Neural crest cell (in vitro differentiated cells): ENCODE measurements at regions not wholly inside any gene's neighbourhood (a gene's known extent, or its start where the extent isn't known, plus 50 kb on each side); places are given as distances from the start of the nearest gene placed in this dataset.
"Not testable (repeated sequence)": the region's sequence is repeated elsewhere in the genome, so short reads cannot be mapped to it uniquely, and the experiment has no call there.

ENCODE experiments used
- DNase-seq: peaks from one replicate; pipeline ENCODE4 v3.0.0; 2021; ENCODE audit warnings: low read depth, mixed read lengths, low spot score
- H3K27ac Mint-ChIP-seq: one replicate; pipeline ENCODE4 v1.8.0; 2021; ENCODE audit warnings: mild to moderate bottlenecking, mixed read lengths; ENCODE audit not compliant: unreplicated experiment
- H3K27me3 Mint-ChIP-seq: 2 replicates; pipeline ENCODE4 v1.8.0; 2021; ENCODE audit warnings: low read depth, mild to moderate bottlenecking, mixed read lengths
- H3K36me3 Mint-ChIP-seq: 2 replicates; pipeline ENCODE4 v1.8.0; 2021; ENCODE audit warnings: low read depth, mild to moderate bottlenecking, mixed read lengths
- H3K4me1 Mint-ChIP-seq: 2 replicates; pipeline ENCODE4 v1.8.0; 2021; ENCODE audit warnings: mixed read lengths
- H3K4me3 Mint-ChIP-seq: one replicate; pipeline ENCODE4 v1.8.0; 2021; ENCODE audit warnings: mild to moderate bottlenecking, mixed read lengths
- H3K9me3 Mint-ChIP-seq: 2 replicates; pipeline ENCODE4 v1.8.0; 2021; ENCODE audit warnings: mixed read lengths
- CTCF ChIP-seq: fragments of 200-600 bp; sonication (generic); conservative IDR thresholded peaks from 2 replicates; pipeline ENCODE4 v1.5.0; 2021; ENCODE audit warnings: antibody characterized with exemption, mild to moderate bottlenecking

GRCh38 chr7:35900651-35901050, 99.8 kb downstream of the SEPTIN7 start:
- H3K4me3 Mint-ChIP-seq: no peak overlapping the region
- H3K36me3 Mint-ChIP-seq: peaks cover 4% of the 10 kb centered on the region
- no peak for DNase-seq
- H3K9me3 Mint-ChIP-seq: no peaks in the 10 kb centered on the region
- H3K4me1 Mint-ChIP-seq: no peaks in the 10 kb centered on the region
- no peaks in the 10 kb centered on the region for H3K27me3 Mint-ChIP-seq
- no peak for TF ChIP-seq CTCF
- no peak overlapping the region for H3K27ac Mint-ChIP-seq

- Mint-ChIP-seq H3K27ac (no peak overlapping the region), H3K4me1 (peaks cover 19% of the 10 kb centered on the region), H3K9me3 (no peaks in the 10 kb centered on the region), H3K36me3 (no peaks in the 10 kb centered on the region), H3K27me3 (no peaks in the 10 kb centered on the region), H3K4me3 (no peak overlapping the region)
- TF ChIP-seq CTCF: no peak
- no peak for DNase-seq
These were observed 104.7 kb downstream of the SEPTIN7 start for GRCh38 chr7:35905555-35905954.

DNA sequence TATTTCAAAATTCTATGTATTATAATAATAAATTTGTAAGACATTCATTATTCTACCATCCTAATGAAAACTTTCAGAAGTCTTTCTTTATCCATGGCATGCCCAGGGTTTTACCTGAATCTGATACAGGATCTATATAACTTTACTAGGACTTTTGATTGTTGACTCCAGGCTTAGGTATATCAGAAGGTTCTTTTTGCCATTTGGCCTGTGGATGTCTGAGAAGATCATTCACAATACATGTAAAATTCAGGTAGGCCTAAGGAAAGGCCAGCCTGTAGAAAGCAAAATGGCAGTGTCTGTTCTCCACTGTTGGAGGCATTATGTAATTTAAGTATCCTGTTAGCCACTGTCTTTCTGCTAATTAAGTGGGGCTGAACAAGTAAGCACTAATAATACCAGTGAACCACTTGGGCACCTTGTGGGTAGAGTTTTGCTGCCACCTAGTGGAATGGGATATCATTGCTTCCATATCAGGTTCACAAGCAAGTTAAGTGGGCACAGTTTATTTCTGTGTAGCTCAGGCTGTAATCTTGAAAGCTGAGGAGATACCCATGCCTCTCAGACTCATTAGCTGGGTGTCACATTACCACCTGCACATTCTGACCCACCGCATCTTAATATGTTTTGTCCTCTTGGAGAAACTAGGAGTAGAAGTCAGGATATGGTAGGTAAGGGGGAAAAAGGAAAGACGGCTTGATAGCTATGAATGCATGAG, 105.5 kb downstream of the SEPTIN7 start:
- H3K4me3 Mint-ChIP-seq: no peak overlapping the region
- H3K36me3 Mint-ChIP-seq: peaks cover 2% of the 10 kb centered on the region
- peak; percentile 58 for DNase-seq
- no peak overlapping the region for H3K27ac Mint-ChIP-seq
- TF ChIP-seq CTCF: peak; percentile 93
- peaks cover 19% of the 10 kb centered on the region for H3K4me1 Mint-ChIP-seq
- H3K27me3 Mint-ChIP-seq: no peaks in the 10 kb centered on the region
- no peaks in the 10 kb centered on the region for H3K9me3 Mint-ChIP-seq

DNA sequence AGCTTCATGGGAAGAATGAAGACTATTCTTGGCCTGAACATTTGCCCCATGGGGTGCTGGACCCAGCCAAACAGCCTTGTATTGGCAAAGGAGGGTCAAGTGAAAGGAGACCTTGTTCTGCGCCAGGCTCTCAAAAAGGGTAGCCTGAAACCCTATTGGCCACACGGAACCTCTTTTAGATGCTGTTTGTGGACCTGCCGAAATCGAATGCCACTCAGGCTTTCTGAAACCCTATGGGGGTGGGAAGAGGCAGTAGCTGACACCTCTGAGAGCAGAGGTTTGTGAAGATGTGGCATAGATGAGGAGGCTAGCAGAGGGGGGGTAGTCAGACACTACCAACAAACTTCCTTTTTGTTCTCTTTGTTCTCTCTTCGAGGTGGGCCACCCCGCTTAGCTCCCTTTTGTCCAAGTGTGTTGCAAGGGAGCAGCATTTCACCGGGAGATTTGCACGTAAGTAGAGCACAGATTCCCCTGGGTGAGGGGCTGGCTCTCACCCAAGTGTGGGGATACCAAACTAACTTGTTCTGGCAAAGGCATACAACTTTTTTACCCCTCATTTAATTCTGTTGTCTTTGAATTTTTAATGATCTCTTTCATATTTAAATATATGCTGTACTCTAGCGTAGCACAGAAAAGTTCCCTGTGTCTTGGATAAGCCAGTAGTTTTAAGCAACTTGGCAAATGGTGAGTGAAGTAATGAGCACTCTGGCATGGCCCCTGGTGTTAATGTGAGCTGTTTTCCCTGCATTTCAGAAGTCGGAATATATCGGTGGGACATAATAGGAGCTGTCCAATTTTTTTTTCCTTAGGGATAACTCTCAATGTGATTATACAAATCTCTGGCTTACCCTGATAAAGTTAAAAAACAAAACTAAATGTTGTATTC, 107.7 kb downstream of the SEPTIN7 start:
- no peak for DNase-seq
- no peak overlapping the region for H3K4me3 Mint-ChIP-seq
- no peak for TF ChIP-seq CTCF

DNA sequence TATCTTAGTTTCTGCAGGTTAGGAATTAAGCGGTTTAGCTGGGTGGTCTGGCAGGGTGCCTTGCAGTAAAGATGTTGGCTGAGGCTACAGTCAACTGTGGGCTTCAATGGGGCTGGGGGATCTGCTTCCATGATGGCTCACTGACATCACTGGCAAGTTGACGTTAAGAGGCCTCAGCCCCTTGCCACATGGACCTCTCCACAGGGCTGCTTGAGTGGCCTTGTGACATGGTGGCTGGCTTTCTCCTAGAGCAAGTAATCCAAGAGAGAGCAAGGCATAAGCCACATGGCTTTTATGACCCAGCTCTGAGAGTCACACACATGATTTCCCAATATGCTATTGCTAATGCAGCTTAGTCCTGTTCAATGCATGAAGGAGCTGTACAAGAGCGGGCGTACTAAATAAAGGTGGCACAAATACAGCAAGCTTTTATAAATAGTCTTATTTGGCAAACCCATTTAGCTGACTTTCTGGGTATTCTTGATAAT, 109.1 kb downstream of the SEPTIN7 start:
- H3K27me3 Mint-ChIP-seq: no peaks in the 10 kb centered on the region
- no peak overlapping the region for H3K27ac Mint-ChIP-seq
- H3K4me1 Mint-ChIP-seq: peaks cover 19% of the 10 kb centered on the region

More for the DNA sequence above, 107.7 kb downstream of the SEPTIN7 start:
- Mint-ChIP-seq H3K36me3 (peaks cover 2% of the 10 kb centered on the region), H3K27me3 (no peaks in the 10 kb centered on the region), H3K9me3 (no peaks in the 10 kb centered on the region), H3K4me1 (peaks cover 19% of the 10 kb centered on the region), H3K27ac (peak overlapping the region; percentile 89)

DNA sequence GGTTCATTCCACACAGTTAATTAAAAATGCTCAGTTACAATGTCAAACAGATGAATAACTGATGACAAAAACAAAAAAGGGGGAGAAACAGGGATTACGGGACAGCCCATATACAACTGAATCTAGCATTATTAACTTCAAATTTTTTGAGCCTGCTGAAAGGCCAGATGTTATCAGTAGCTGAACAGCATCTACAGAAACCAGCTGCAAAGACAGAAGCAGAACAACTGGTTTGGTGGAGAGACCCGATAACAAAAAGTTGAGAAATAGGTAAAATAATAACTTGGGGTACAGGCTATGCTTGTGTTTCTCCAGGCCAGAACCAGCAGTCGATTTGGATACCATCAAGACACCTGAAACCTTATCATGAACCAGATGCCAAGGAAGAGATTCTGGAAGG, 109.8 kb downstream of the SEPTIN7 start:
- H3K27ac Mint-ChIP-seq, H3K9me3 Mint-ChIP-seq, H3K4me3 Mint-ChIP-seq, DNase-seq, H3K27me3 Mint-ChIP-seq, H3K36me3 Mint-ChIP-seq: not testable (repeated sequence)
- H3K4me1 Mint-ChIP-seq: peaks cover 19% of the 10 kb centered on the region

More for the DNA sequence above, 109.1 kb downstream of the SEPTIN7 start:
- Mint-ChIP-seq H3K4me3 (no peak overlapping the region), H3K9me3 (no peaks in the 10 kb centered on the region), H3K36me3 (peaks cover 2% of the 10 kb centered on the region)
- DNase-seq: no peak
- no peak for TF ChIP-seq CTCF

DNA sequence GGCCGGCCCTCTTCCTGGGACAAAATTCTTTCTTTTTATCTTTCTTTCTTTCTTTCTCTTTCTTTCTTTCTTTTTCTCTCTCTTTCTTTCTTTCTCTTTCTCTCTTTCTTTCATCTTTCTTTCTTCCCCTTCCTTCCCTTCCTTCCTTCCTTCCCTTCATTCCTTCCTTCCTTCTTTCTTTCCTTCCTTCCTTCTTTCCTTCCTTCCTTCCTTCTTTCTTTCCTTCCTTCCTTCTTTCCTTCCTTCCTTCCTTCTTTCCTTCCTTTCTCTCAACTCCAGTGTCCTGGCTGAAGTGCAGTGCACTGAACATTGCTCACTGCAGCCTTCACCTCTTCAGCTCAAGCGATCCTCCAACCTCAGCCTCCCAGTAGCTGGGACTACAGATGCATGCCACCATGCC, 112.5 kb downstream of the SEPTIN7 start:
- H3K9me3 Mint-ChIP-seq, H3K27ac Mint-ChIP-seq, H3K4me1 Mint-ChIP-seq, H3K27me3 Mint-ChIP-seq, DNase-seq, H3K4me3 Mint-ChIP-seq, H3K36me3 Mint-ChIP-seq: not testable (repeated sequence)

- H3K27ac Mint-ChIP-seq, H3K36me3 Mint-ChIP-seq, H3K27me3 Mint-ChIP-seq, H3K4me1 Mint-ChIP-seq, DNase-seq, H3K9me3 Mint-ChIP-seq, H3K4me3 Mint-ChIP-seq: not testable (repeated sequence)
These were observed 113.4 kb downstream of the SEPTIN7 start for GRCh38 chr7:35914214-35914613.
